ENCODE measurements at regions not wholly inside any gene's neighbourhood (a gene's known extent, or its start where the extent isn't known, plus 50 kb on each side); places are given as distances from the start of the nearest gene placed in this dataset.

DNA sequence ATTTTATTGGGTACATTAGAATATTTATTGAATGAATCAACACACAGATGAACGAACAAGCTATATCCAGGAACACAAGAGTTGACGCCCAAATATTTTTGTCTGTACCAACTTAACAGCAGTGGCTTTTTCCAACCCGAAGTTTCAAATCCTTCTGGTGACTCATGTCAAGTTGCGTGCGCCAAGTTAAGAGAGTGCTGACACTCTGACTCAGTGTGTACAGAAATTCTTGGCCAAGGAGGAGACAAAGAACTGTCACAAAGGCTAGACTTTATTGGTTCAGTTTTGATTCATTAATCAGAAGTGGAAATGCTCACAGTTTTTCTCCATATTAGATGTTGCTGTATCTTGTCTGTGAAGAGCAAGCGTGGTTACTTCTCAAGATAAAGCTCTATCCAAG lies 59.6 kb upstream of the TSC22D2 start:
- ChIA-PET POLR2A (ENCODE audit: unreplicated experiment) (no interaction called here), CTCF (interaction anchor here (0.8 to 1.6 kb wide), 4 partner anchors 12 to 117 kb away, joined by 3 to 4 read pairs (median 4); no protein-coding TSS in a partner anchor)
- Histone ChIP-seq H3K23ac (ENCODE audit: low read depth, low read length) (no peak overlapping the region), H2BK5ac (ENCODE audit: low read depth, low read length, poor library complexity, severe bottlenecking) (peak overlapping the region; percentile 11), H4K8ac (ENCODE audit: low read depth in 2 of 2, low read length in 2 of 2) (no peak overlapping the region), H3K4me3 (ENCODE audit: insufficient read depth, low read depth, low read length) (no peak overlapping the region), H3K79me1 (ENCODE audit: low read depth in 1 of 2, low read length in 2 of 2) (no peaks in the 10 kb centered on the region), H2AK9ac (replicated peaks; ENCODE audit: low read depth, low read length, poor library complexity) (no peak overlapping the region), H4K5ac (ENCODE audit: low read depth, low read length) (no peak overlapping the region), H2BK15ac (ENCODE audit: low read depth, low read length) (0 out of 3 replicates have a peak overlapping the region, but pooled peaks have one; percentile 31), H3K27ac (ENCODE audit: insufficient read depth, low read length) (no peak overlapping the region), H3K4ac (ENCODE audit: low read depth, low read length) (peak overlapping the region; percentile 65; the same call in 1 of the 2 replicates), H3K9ac (ENCODE audit: low read depth, low read length) (no peak overlapping the region), H2AK5ac (ENCODE audit: low read depth, low read length) (peak overlapping the region; percentile 27; the same call in 1 of the 2 replicates), H3K14ac (replicated peaks; ENCODE audit: low read depth, low read length) (no peak overlapping the region), H2AFZ (replicated peaks; ENCODE audit: low read length, poor library complexity) (no peak overlapping the region), H3K36me3 (ENCODE audit: control insufficient read depth, insufficient read depth, low read length) (no peaks in the 10 kb centered on the region), H3K9me3 (ENCODE audit: control insufficient read depth, insufficient read depth, low read length) (no peaks in the 10 kb centered on the region), H2BK20ac (ENCODE audit: low read depth, low read length) (peak overlapping the region; percentile 60; the same call in 1 of the 2 replicates), H4K20me1 (ENCODE audit: insufficient read depth, low read length) (no peaks in the 10 kb centered on the region), H2BK120ac (ENCODE audit: low read depth, low read length) (peak overlapping the region; percentile 75), H3K4me2 (ENCODE audit: low read depth, low read length) (peak overlapping the region; percentile 67; the same call in 1 of the 2 replicates), H4K91ac (ENCODE audit: insufficient read depth, low read depth, low read length) (0 out of 2 replicates have a peak overlapping the region, but pooled peaks have one; percentile 21), H3K9me1 (ENCODE audit: insufficient read depth, low read length) (no peaks in the 10 kb centered on the region; the same call in 1 of the 2 replicates), H3K56ac (ENCODE audit: extremely low read depth, insufficient read depth, low read length) (0 out of 2 replicates have a peak overlapping the region, but pooled peaks have one; percentile 5), H3K18ac (ENCODE audit: low read depth, low read length) (peak overlapping the region; percentile 33; the same call in 1 of the 2 replicates), H3K4me1 (ENCODE audit: control insufficient read depth, insufficient read depth, low read length) (peaks cover 17% of the 10 kb centered on the region), H3K27me3 (ENCODE audit: control insufficient read depth, insufficient read depth, low read length) (no peaks in the 10 kb centered on the region)
- ATAC-seq (ENCODE audit: low read depth): peak; percentile 77
- peak; percentile 92 for TF ChIP-seq FOS (IDR thresholded peaks at IDR 0.05; ENCODE audit: low read depth, low read length)
- TF ChIP-seq CHD1 (IDR thresholded peaks at IDR 0.05; ENCODE audit: low read depth, low read length): no peak
- TF ChIP-seq MAFK (IDR thresholded peaks at IDR 0.05; ENCODE audit: low read depth, low read length): peak; percentile 47
- TF ChIP-seq CTCF (conservative IDR thresholded peaks at IDR 0.05; ENCODE audit: low read depth, low read length): no peak
- TF ChIP-seq CEBPB (IDR thresholded peaks at IDR 0.05; ENCODE audit: low read depth, low read length): peak; percentile 53; the same call in 1 of the 2 replicates
- TF ChIP-seq RCOR1 (IDR thresholded peaks at IDR 0.05; ENCODE audit: insufficient replicate concordance, low read length): peak; percentile 58
- TF ChIP-seq NFE2L2 (IDR thresholded peaks at IDR 0.05; ENCODE audit: low read depth, low read length): no peak
- peak; percentile 18; the same call in 1 of the 2 replicates for TF ChIP-seq RAD21 (IDR thresholded peaks at IDR 0.05; ENCODE audit: low read length)
- peak; percentile 61 for TF ChIP-seq BHLHE40 (IDR thresholded peaks at IDR 0.05; ENCODE audit: low read depth, low read length)
- TF ChIP-seq ELK1 (IDR thresholded peaks at IDR 0.05; ENCODE audit: borderline replicate concordance, low read depth, low read length): no peak
- TF ChIP-seq MAZ (IDR thresholded peaks at IDR 0.05; ENCODE audit: borderline replicate concordance, low read depth, low read length): no peak
- dilution Hi-C loops (cut with HindIII; ENCODE audit: low sequenced_read_pairs, unreplicated experiment) (no loop called here), in situ Hi-C loops (cut with MboI; ENCODE audit: low sequenced_read_pairs) (no loop called here), intact Hi-C loops (cut with micrococcal nuclease) (loop anchor here (1.0 kb wide), 1 partner anchor 9 kb away; no protein-coding TSS in a partner anchor)
- BruUV-seq (replicated peaks): no TSS peak
- DNase-seq: peak; percentile 91
- WGBS, 2 experiments (ENCODE audit: extremely low coverage in 2 of 2, insufficient read length in 1 of 2): 20% methylated on average over 2 of the region's 6 CpGs; no CpG with 5 or more reads in 1 of the 2 experiments

Measured in IMR-90 (cell line).